Left lung (tissue), 4 donors: ENCODE measurements at regions not wholly inside any gene's neighbourhood (a gene's known extent, or its start where the extent isn't known, plus 50 kb on each side); places are given as distances from the start of the nearest gene placed in this dataset.
A peak's percentile ranks its signal among the peaks of the same experiment; 100 is the strongest.
"Not testable (repeated sequence)": the region's sequence is repeated elsewhere in the genome, so short reads cannot be mapped to it uniquely, and the experiment has no call there.

ENCODE experiments used
- ATAC-seq: fragments of 200-7000 bp; cut with Tn5 transposase; one replicate; pipeline ENCODE4 v1.9.1; 2020; ENCODE audit warnings: moderate library complexity
- DNase-seq, 4 donors: peaks; one replicate each; pipeline ENCODE4 v3.0.0-alpha.2; 2013 to 2020
- H3K27ac ChIP-seq, 2 donors: fragments of 200-600 bp; sonication (generic) in 1 of 2; one replicate each; pipeline versions ENCODE4 v1.5.0 to v1.8.0; 2020 to 2021
- H3K27me3 ChIP-seq, 2 donors: fragments of 200-600 bp; sonication (generic) in 1 of 2; one replicate each; pipeline versions ENCODE4 v1.5.0 to v1.8.0; 2020 to 2021
- H3K36me3 ChIP-seq, 2 donors: fragments of 200-600 bp; sonication (generic) in 1 of 2; one replicate each; pipeline versions ENCODE4 v1.5.0 to v1.8.0; 2020 to 2021
- H3K4me1 ChIP-seq, 2 donors: fragments of 200-600 bp; one replicate each; pipeline ENCODE4 v1.8.0; 2021
- H3K4me3 ChIP-seq, 2 donors: fragments of 200-600 bp; sonication (generic) in 1 of 2; one replicate each; pipeline versions ENCODE4 v1.5.0 to v1.8.0; 2020 to 2021; ENCODE audit warnings: mild to moderate bottlenecking in 1 of 2
- H3K9me3 ChIP-seq, 2 donors: fragments of 200-600 bp; sonication (generic) in 1 of 2; one replicate each; pipeline versions ENCODE4 v1.5.0 to v1.8.0; 2020 to 2021
- intact Hi-C, 2 donors: fragments of 100-400 bp; cut with DNase I; formaldehyde crosslinking; loops; one replicate each; pipeline versions ENCODE4 v1.11.2 to v1.14.2; 2022
- TF ChIP-seq, protein P1 (sequence below), 2 donors: fragments of 200-600 bp; sonication (generic) in 1 of 2; IDR thresholded peaks; one replicate each; pipeline versions ENCODE4 v1.5.0 to v1.8.0; 2021; ENCODE audit warnings: antibody characterized with exemption in 2 of 2
- donor health status: DM: no; HTN: yes; CAD: no.
- donor health status: DM: no; HTN: no; CAD: no.

DNA sequence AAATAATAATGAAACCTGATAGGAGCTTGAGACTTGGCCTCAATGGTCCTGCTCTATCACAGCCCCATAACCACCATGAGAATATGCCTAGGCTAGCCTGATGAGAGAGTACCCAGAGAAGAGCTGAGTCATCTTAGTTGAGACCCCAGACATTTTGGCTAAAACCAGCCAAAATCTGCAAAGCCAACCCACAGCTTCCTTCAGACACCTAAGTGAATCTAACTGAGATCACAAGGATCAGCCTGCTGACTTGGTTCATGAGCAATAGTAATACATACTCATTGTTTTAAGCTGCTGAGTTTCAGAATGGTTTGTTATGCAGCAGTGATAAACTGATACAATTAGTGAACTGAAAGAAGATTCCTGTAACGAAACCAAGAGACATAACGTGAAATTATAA lies 473.7 kb upstream of the PTGER4 start:
- Histone ChIP-seq H3K27ac (no peak overlapping the region), H3K4me3 (no peak overlapping the region), H3K36me3 (no peaks in the 10 kb centered on the region), H3K9me3 (no peaks in the 10 kb centered on the region), H3K4me1 (no peaks in the 10 kb centered on the region), H3K27me3 (no peaks in the 10 kb centered on the region)
- intact Hi-C loops = no loop called here
- DNase-seq = no peak
- TF ChIP-seq, protein P1, sequence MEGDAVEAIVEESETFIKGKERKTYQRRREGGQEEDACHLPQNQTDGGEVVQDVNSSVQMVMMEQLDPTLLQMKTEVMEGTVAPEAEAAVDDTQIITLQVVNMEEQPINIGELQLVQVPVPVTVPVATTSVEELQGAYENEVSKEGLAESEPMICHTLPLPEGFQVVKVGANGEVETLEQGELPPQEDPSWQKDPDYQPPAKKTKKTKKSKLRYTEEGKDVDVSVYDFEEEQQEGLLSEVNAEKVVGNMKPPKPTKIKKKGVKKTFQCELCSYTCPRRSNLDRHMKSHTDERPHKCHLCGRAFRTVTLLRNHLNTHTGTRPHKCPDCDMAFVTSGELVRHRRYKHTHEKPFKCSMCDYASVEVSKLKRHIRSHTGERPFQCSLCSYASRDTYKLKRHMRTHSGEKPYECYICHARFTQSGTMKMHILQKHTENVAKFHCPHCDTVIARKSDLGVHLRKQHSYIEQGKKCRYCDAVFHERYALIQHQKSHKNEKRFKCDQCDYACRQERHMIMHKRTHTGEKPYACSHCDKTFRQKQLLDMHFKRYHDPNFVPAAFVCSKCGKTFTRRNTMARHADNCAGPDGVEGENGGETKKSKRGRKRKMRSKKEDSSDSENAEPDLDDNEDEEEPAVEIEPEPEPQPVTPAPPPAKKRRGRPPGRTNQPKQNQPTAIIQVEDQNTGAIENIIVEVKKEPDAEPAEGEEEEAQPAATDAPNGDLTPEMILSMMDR (IDR thresholded peaks at IDR 0.05) = no peak
- no peak for ATAC-seq

DNA sequence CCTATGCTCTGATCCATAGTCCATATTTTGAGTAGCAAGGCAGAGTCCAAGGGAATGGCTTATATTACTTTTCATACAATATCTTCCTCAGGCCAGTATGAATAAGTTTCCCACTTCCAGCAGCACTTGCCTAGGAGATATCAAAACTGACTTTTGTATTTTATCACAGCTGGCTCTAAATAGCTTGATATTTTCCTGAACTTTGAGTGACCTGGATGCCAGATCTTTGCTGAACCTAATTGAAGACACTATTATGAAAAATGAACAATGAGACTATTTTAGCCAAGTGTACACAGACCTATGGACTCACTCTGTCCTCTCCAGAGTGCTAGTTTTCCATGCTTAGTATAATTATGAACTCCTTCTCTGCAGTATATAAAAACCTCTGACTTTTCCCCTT lies 475.6 kb upstream of the PTGER4 start:
- intact Hi-C loops = no loop called here
- no peak overlapping the region for H3K4me3 ChIP-seq
- no peak for ATAC-seq
- no peak for DNase-seq
- TF ChIP-seq, protein P1 (IDR thresholded peaks at IDR 0.05) = no peak
- H3K27me3 ChIP-seq = no peaks in the 10 kb centered on the region
- no peak overlapping the region for H3K27ac ChIP-seq
- no peaks in the 10 kb centered on the region for H3K4me1 ChIP-seq
- no peaks in the 10 kb centered on the region for H3K36me3 ChIP-seq
- peaks cover 0 to 3% of the 10 kb centered on the region in 2 donors for H3K9me3 ChIP-seq

DNA sequence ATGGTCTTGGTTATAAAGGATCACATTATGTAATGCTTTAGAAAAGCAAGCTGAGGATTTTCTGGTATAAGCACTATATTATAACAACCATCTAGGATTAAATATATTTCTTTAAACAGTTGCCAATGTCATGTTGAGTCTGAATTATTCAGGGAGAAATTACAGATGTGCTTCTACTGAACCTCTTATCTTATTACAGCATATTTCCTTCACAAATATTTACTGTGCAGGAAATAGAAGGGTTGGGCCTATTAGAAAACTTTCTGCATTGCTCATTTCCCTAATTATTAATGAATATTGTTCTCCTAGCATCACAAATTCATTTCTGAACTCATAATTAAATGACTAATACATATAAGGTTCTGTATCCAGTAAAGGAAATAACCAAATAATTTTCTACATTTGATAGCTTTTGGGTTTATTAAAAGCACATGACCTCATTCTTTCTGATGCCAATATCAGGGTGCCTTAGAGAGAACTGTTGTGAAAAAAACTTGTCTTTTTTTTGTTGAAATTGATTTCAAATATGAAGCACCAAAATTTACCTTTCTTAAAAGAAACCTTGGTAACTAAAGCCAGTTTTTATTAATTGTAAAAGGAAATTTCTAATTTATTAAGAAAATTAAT lies 476.8 kb upstream of the PTGER4 start:
- intact Hi-C loops = no loop called here
- Histone ChIP-seq H3K9me3 (peaks cover 0 to 3% of the 10 kb centered on the region in 2 donors), H3K27me3 (no peaks in the 10 kb centered on the region), H3K4me1 (no peaks in the 10 kb centered on the region), H3K27ac (peak overlapping the region in 1 of 2 donors; percentile 54), H3K36me3 (no peaks in the 10 kb centered on the region), H3K4me3 (no peak overlapping the region)
- ATAC-seq = no peak
- TF ChIP-seq, protein P1 (IDR thresholded peaks at IDR 0.05) = no peak
- no peak for DNase-seq

DNA sequence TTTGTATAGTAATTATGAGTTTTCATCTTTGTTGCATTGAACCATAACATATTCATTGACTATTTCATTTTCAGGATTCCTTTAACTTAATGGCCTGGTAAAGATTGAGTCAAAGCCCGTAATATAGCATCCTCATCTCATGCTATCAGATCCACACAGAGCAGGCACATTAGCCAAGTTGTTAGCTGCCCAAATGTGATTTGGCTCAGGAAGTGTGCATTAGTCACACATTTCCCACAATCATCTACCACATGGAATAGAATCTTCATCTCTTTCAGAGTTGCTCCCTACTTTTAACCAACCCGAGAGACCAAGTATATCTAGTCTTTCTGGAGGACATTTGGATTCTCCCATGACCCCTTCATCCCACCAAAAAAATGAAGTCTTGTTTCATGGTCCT lies 481.0 kb upstream of the PTGER4 start:
- intact Hi-C loops = no loop called here
- Histone ChIP-seq H3K27ac (no peak overlapping the region), H3K4me1 (no peaks in the 10 kb centered on the region), H3K4me3 (no peak overlapping the region), H3K36me3 (no peaks in the 10 kb centered on the region), H3K27me3 (no peaks in the 10 kb centered on the region), H3K9me3 (peaks cover 0 to 3% of the 10 kb centered on the region in 2 donors)
- DNase-seq (no peak), ATAC-seq (no peak)
- TF ChIP-seq, protein P1 (IDR thresholded peaks at IDR 0.05) = no peak

DNA sequence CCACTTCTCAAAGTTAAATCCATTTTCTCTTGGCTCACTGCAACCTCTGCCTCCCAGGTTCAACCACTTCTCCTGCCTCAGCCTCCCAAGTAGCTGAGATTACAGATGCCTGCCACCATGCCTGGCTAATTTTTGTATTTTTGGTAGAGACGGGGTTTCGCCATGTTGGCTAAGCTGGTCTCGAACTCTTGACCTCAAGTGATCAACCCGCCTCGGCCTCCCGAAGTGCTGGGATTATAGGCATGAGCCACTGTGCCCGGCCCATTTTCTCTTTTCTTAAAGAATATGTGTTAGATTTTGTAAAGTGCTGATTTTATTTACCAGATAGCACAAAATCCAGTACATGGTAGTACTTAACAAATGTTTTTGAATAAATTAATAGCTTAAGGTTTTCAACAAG lies 484.1 kb upstream of the PTGER4 start:
- intact Hi-C loops, H3K4me1 ChIP-seq, H3K27ac ChIP-seq, H3K4me3 ChIP-seq, H3K36me3 ChIP-seq, DNase-seq, ATAC-seq, H3K27me3 ChIP-seq, H3K9me3 ChIP-seq: not testable (repeated sequence)

DNA sequence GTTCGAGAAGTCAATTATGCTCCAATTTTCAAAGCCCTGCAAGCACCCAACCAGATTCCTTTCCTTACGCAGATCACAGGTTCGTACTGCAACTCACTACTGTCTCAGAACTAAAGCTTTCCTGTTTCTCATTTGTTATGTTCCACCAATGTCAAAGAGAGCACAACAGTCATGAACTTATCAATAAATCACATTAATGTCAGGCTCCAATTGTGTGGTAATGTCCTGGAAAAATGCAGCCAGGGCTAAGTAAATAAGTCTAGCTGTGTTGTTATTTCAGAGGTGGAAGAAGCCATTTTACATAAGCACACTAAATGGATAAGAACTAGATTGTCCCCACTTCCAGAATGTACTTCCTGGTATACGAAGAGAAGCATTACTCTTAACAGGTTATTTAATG lies 488.6 kb upstream of the PTGER4 start:
- H3K9me3 ChIP-seq = no peaks in the 10 kb centered on the region
- ATAC-seq (peak; percentile 72), DNase-seq (no peak)
- TF ChIP-seq, protein P1 (IDR thresholded peaks at IDR 0.05) = no peak
- H3K4me3 ChIP-seq = no peak overlapping the region
- H3K27ac ChIP-seq = no peak overlapping the region
- intact Hi-C loops = no loop called here
- no peaks in the 10 kb centered on the region for H3K36me3 ChIP-seq
- peaks cover 0 to 3% of the 10 kb centered on the region in 2 donors for H3K4me1 ChIP-seq
- H3K27me3 ChIP-seq = no peaks in the 10 kb centered on the region
